ENCODE measurements at regions not wholly inside any gene's neighbourhood (a gene's known extent, or its start where the extent isn't known, plus 50 kb on each side); places are given as distances from the start of the nearest gene placed in this dataset.
A peak's percentile ranks its signal among the peaks of the same experiment; 100 is the strongest.

DNA sequence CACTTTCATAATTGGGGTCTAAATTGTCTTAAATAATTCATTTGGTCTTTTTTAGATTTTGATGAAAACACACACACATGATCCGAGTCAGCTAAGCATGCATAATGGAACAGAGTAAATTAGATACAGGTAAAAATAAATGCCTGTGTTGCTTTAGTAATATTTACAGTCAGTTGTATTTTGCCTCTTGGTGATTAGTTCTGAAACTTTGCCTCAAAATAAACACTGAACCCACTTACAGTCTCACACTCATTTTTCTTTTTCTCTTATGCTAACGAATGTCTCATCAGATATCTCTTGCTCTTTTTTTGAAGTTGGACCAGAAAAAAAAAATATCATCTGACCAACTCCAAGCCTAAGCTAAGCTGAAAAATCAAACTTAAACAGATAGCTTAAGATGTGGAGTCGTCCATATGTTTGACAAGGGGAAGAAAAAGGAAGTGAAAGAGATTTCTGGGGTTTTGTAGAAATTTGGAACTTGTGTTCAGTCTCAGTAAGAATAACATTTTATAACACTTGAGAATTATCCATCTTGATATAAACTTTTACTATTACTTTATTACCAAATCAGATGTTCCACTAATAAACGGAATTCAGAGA, 592.5 kb downstream of the RPL10L start:
- TF ChIP-seq EP300 (IDR thresholded peaks at IDR 0.05; ENCODE audit: borderline replicate concordance) = no peak
- TF ChIP-seq FOXM1 (IDR thresholded peaks at IDR 0.05; ENCODE audit: borderline replicate concordance, low read depth) = no peak
- no peak for TF ChIP-seq TEAD4 (IDR thresholded peaks at IDR 0.05)
- TF ChIP-seq TCF12 (IDR thresholded peaks at IDR 0.05; ENCODE audit: low read depth) = no peak
- TF ChIP-seq USF1 (IDR thresholded peaks at IDR 0.05) = no peak
- no peak for TF ChIP-seq TAF1 (IDR thresholded peaks at IDR 0.05; ENCODE audit: low read depth)
- no peak for TF ChIP-seq NFIC (IDR thresholded peaks at IDR 0.05)
- no peak for TF ChIP-seq YY1 (IDR thresholded peaks at IDR 0.05; ENCODE audit: low read depth)
- no peak for TF ChIP-seq ZBTB7A (IDR thresholded peaks at IDR 0.05; ENCODE audit: low read depth)
- no peak for TF ChIP-seq EGR1 (IDR thresholded peaks at IDR 0.05)

GRCh38 chr14:46057799-46058198, 593.8 kb downstream of the RPL10L start:
- no peak for TF ChIP-seq EGR1 (IDR thresholded peaks at IDR 0.05)
- no peak for TF ChIP-seq CEBPB (IDR thresholded peaks at IDR 0.05)
- TF ChIP-seq, protein P1, sequence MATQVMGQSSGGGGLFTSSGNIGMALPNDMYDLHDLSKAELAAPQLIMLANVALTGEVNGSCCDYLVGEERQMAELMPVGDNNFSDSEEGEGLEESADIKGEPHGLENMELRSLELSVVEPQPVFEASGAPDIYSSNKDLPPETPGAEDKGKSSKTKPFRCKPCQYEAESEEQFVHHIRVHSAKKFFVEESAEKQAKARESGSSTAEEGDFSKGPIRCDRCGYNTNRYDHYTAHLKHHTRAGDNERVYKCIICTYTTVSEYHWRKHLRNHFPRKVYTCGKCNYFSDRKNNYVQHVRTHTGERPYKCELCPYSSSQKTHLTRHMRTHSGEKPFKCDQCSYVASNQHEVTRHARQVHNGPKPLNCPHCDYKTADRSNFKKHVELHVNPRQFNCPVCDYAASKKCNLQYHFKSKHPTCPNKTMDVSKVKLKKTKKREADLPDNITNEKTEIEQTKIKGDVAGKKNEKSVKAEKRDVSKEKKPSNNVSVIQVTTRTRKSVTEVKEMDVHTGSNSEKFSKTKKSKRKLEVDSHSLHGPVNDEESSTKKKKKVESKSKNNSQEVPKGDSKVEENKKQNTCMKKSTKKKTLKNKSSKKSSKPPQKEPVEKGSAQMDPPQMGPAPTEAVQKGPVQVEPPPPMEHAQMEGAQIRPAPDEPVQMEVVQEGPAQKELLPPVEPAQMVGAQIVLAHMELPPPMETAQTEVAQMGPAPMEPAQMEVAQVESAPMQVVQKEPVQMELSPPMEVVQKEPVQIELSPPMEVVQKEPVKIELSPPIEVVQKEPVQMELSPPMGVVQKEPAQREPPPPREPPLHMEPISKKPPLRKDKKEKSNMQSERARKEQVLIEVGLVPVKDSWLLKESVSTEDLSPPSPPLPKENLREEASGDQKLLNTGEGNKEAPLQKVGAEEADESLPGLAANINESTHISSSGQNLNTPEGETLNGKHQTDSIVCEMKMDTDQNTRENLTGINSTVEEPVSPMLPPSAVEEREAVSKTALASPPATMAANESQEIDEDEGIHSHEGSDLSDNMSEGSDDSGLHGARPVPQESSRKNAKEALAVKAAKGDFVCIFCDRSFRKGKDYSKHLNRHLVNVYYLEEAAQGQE (IDR thresholded peaks at IDR 0.05; ENCODE audit: low read depth) = no peak
- no peak for TF ChIP-seq ZBTB7A (IDR thresholded peaks at IDR 0.05; ENCODE audit: low read depth)
- no peak for TF ChIP-seq YY1 (IDR thresholded peaks at IDR 0.05; ENCODE audit: low read depth)
- no peak for TF ChIP-seq USF1 (IDR thresholded peaks at IDR 0.05)
- no peak for TF ChIP-seq RAD21 (IDR thresholded peaks at IDR 0.05; ENCODE audit: low read depth)
- TF ChIP-seq EP300 (IDR thresholded peaks at IDR 0.05; ENCODE audit: borderline replicate concordance) = no peak
- TF ChIP-seq TEAD4 (IDR thresholded peaks at IDR 0.05) = no peak

DNA sequence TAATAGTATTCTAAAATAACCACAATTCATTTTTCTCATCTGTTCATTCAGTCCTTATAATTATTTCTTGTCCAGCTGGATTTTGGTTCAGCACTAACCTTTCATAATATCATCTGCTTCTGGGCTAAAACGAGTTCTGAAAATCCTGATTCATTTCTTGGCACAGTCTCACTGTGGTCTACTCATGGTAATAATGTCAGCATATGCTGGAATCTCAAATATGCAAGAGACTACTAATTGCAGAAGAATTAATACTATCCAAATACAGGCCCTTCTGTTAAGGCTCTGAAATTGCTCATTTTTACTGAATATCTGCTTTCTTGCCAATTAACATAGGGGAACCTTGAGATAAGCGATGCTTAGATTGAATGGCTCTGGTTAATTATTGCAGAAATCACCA, 597.1 kb downstream of the RPL10L start:
- TF ChIP-seq TEAD4 (IDR thresholded peaks at IDR 0.05) = peak; percentile 47
- TF ChIP-seq, protein P1 (IDR thresholded peaks at IDR 0.05; ENCODE audit: low read depth) = no peak

DNA sequence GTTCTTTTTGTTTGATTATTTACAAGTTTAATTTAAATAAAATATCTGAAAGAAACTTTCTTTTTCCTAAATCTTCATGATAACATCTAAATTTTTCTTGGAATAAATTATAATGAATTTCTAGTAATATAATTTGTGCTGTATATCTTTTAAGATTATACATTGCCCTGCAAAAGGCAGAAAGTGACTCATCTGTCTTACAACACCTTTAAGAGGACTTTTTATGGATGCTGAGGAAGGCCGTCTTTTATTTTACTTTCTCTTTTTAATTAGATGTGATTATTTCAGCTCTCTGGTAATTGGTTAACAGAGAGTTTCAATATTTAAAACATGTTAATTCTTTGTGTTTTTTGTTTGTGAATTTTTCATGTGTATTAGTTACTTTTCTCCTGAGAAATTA, 598.4 kb downstream of the RPL10L start:
- TF ChIP-seq FOXM1 (IDR thresholded peaks at IDR 0.05; ENCODE audit: borderline replicate concordance, low read depth) (no peak), ZBTB7A (IDR thresholded peaks at IDR 0.05; ENCODE audit: low read depth) (no peak), YY1 (IDR thresholded peaks at IDR 0.05; ENCODE audit: low read depth) (no peak), TAF1 (IDR thresholded peaks at IDR 0.05; ENCODE audit: low read depth) (no peak)
- TF ChIP-seq, protein P2, sequence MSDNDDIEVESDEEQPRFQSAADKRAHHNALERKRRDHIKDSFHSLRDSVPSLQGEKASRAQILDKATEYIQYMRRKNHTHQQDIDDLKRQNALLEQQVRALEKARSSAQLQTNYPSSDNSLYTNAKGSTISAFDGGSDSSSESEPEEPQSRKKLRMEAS (IDR thresholded peaks at IDR 0.05) = no peak

DNA sequence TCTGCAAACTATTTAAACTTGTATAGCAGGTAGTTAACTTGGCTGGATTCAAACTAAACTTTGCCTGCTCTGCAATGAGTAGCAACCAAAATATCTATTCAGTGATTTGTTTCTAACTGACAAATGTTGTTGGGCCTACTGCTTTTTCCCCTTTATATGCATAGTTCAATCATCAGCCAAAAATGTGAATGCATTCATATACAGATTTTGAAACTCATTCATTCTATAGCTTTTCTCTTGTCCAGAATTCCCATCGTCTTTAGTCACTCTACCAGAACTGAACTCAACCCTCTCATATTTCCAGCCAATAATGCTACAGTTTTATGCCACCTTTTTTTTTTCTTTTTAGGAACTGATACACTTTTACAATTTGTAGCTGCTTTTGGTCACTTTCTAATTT, 599.8 kb downstream of the RPL10L start:
- TF ChIP-seq USF1 (IDR thresholded peaks at IDR 0.05) = no peak
- no peak for TF ChIP-seq TCF12 (IDR thresholded peaks at IDR 0.05; ENCODE audit: low read depth)
- no peak for TF ChIP-seq NFIC (IDR thresholded peaks at IDR 0.05)
- no peak for TF ChIP-seq CREB1 (IDR thresholded peaks at IDR 0.05; ENCODE audit: low read depth)
- TF ChIP-seq ZBTB7A (IDR thresholded peaks at IDR 0.05; ENCODE audit: low read depth) = no peak
- no peak for TF ChIP-seq YY1 (IDR thresholded peaks at IDR 0.05; ENCODE audit: low read depth)
- TF ChIP-seq, protein P1 (IDR thresholded peaks at IDR 0.05; ENCODE audit: low read depth) = no peak
- TF ChIP-seq, protein P2 (IDR thresholded peaks at IDR 0.05) = no peak
- no peak for TF ChIP-seq EGR1 (IDR thresholded peaks at IDR 0.05)
- TF ChIP-seq RAD21 (IDR thresholded peaks at IDR 0.05; ENCODE audit: low read depth) = no peak
